GM21447 (cell line): ENCODE measurements at regions not wholly inside any gene's neighbourhood (a gene's known extent, or its start where the extent isn't known, plus 50 kb on each side); places are given as distances from the start of the nearest gene placed in this dataset.

ENCODE experiments used
- ATAC-seq: cut with Tn5 transposase; IDR thresholded peaks from one replicate; pipeline ENCODE4 v1.9.1; 2021; ENCODE audit not compliant: unreplicated experiment

DNA sequence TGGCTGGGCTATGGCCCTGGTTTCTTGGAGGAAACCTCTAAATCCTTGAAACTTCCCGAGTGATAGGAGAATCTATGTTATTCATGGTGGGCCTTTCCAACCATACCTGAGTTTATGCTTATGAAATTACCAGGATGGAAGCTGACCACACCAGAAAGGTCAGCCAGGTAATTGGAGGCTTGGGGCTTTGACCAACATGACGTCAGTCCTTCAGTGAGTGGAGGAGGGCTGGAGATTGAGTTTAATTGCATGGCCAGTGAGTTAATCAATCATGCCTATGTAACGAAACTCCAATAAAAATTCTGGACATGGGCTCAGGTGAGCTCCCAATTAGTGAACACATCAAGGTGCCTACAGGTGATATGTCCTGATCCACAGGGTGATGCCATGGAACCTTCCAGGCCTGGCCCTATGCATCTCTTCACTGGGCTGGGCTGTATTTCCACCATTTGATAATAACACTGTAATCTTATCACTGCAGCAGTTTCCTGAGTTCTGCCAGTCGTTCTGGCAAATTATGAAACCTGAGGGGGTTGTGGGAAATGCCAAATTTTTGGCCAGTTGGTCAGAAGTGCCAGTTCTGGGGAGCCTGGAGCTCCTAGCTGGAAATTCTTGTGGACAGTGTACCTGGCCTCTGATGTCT lies 106.5 kb downstream of the CDH26 start:
- no peak for ATAC-seq

DNA sequence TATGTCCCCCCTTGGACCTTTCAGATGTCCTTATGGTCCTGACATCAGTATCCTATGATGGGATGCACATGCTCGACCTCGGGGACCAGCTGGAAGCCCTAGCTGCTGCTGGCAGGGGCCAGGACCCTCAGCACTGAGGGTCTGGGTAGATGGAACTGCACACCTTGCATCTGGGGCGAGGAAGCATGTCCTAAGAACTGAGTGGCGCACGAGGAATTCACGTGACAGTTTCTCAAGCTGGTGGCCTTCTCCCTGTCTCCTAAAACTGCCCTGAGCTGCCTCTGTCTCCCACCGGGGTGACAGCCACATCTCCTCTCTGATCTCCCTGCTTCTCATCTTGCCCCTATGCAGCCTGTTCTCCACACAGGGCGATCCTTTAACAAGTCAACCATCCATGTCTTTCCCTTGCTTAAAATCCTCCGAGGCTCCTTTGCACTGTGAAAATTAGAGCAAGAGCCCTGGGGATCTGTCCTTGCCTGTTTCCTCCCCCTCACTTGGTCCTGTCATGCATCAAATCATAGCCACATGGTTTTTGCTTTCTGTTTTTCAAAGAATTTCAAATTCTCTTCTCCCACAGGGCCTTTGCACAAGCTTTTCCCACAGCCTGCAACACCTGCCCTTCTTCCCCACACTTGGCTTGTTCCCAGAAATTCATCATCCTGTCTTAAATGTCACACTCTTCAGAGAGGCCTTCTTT lies 107.7 kb downstream of the CDH26 start:
- ATAC-seq, result no peak

DNA sequence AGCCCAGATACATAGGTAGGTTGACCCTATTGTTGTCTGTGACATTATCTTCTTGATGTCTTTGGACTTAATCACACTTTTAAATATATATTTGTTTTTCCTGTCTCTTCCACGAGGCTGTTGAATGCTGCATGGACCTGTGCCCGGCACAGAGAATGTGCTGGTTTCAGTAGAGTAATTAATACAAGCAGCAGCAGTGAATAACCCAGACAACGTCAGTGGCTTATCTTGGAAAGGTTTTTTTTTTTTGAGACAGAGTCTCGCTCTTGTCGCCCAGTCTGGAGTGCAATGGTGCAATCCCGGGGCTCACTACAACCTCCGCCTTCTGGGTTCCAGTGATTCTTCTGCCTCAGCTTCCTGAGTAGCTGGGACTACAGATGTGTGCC lies 108.2 kb downstream of the CDH26 start:
- ATAC-seq, result no peak

DNA sequence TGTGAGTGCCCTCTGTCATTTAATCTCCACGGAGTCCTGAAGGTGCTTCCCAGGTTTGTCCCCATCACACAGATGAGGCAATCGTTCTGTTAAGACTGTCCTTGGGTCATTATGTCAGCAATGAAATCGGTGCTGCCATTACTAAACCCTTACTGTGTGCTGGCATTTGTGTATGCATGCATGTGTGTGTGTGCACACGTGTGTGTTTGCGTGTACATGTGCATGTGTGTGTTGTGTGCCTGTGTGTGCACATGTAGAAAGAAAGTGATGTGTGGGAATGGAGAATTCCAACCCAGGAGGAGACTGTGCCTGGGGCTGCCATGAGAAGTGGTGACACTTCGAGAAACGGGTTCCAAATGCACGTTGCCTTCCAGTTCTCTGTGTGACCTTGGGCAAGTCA lies 110.3 kb downstream of the CDH26 start:
- ATAC-seq, result no peak

DNA sequence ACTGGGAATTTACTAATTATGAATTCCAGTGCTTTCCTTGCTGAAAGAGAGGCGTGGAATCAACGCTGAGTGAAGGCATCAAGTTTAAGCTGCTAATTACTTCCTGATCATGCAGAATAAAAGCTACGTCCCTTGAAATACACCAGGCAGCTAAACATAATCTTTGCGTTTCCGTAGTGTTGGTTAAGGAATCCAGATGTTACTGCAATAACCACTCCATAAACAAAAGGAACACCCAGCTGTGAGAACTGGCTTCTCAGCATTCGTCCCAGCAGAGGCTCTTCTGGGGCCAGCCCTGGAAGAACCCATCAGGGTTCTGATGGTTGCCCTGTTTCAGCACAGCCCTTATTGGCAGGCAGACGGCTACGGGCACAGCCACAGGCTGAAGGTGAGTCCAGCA lies 111.4 kb downstream of the CDH26 start:
- ATAC-seq, result no peak

DNA sequence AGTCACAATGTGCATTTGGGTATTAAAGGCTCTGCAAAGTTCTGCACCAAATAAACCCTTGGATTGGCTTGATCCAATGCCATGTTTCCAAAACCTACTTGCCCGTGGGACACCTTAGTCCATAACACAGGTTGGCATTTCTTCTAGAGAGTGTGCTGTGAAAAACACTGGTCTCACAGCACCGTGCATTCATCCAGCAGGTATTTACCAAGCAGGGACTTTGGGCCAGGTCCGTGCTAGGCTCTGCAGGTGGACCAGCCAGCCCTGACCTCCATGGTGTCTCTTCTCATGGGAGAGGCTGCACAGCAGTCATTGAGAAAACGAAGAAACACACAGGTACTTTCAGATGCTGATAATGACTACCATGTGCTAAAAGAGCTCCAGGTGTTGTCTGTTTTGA lies 112.6 kb downstream of the CDH26 start:
- no peak for ATAC-seq

DNA sequence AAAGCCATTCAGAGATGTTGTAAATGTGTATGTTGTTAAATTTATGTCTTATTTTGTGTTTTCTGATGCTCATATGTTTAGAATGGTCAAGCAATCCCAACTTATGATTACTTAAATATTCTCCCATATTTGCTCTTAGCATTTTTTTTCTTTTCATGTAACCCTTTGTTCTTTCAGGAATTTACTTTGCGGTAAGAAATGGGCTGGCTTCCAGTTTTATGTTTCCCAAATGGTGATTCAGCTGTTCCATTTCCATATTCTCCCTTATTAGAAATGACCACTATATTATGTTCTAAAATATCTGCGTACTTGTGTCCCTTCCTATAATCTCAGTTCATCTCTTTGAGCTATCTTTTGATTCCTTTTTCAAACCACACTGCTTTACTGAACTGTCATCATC lies 113.7 kb downstream of the CDH26 start:
- ATAC-seq, result no peak

DNA sequence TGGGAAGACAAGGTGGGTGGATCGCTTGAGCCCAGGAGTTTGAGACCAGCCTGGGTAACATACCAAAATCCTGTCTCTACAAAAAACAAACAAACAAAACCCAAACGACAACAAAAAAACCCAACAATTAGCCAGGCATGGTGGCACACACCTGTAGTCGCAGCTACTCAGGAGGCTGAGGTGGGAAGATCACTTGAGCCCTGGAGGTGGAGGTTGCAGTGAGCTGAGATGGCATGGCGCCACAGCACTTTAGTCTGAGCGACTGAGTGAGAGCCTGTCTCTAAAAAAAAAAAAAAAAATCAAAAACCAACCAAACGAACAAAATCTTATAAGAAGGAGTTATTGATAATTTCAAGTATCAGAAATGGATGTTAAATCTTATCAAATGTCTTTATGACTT lies 114.9 kb downstream of the CDH26 start:
- no peak for ATAC-seq

DNA sequence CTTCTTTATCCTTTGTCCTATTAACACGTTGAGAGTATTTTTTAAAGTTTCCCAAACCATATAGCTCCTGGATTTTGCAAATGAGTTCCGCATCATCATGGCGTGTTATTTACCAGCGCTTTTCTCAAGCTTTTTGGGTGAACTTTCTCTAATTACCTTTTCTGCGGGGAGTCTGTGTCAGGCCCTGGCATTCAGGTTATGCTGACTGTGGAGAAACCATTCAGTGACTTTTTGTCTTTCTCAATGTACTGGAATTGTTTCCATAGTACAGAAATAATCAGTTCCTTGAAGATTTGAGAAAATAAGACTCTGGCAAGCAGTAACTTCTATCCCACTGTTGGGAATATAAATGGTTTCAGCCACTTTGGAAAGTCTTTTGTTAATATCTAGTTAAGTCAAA lies 115.3 kb downstream of the CDH26 start:
- ATAC-seq, result no peak

DNA sequence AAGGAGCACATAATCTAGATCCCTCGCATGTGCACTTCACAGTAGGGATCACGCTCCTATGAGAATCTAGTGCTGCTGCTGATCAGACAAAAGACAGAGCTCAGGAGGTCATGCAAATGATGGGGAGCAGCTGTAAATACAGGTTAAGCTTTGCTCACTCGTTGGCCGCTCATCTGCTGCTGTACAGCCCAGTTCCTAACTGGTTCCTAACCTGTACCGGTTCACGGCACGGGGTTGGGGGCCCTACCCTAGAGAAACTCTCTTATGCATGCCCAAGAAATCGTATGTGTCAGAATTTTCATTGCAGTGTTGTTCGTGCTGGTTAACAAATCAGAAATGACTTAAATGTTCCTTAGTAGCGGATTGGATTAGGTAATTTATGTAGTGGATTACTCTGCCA lies 116.1 kb downstream of the CDH26 start:
- no peak for ATAC-seq

DNA sequence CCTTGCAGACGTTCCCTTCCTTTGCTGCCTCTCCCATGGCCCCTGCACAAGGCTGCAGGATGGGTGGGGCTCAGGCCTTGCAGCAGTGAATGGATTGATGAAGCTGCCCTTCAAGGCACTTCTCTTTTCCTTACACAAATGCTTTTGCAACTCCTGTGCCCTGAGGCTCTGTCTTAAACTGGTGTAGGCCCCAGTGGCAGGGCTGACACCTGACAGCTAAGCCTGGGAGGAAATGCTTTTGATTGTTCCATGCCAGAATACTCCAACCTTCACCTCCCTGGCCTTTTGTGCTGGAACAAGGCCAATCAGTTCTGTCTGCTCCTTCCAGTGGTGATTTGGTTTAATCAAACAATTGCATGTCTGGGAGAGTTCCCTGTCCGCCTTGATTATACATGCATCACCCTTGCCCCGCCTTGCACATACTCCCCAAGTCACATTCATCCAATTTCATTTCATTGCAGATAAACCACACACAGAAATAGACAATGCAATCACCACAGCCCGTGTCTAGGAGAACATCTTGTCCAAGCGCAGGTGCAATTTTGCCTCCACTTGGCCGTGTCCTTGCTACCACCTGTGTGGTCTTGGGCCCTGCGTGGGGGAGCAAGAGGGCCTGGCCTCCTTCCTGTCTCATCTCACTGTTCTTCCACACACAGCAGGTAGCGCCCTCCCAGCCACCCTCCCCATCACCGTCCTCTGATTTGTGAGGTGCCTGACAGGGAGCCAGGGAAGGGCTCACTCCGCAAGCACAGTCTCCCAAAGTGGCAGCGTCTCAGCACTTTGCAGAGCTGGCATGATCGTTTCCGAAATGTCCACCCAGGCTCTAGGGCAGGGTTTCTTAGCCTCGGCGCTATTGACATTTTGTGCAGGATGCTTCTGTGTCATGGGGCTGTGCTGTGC lies 120.4 kb downstream of the CDH26 start:
- no peak for ATAC-seq

DNA sequence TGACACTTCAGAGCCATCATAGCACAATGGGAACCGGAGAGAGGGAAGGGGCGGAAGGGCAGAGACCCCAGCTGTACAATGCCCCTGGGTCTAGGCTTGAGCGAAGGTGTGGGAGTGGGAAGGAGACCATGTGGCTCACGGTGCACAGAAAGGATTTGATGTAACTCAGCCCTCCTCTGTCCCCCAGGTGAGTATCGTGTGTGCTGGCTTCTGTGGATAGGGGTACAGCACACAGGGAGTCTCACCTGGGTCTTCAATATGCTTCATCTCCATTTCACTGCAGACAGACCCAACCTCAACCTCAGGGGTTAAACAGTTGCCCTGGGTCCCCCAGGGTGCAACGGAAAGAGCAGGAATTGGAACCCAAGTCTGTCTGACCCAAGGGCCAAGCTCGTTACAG lies 122.2 kb downstream of the CDH26 start:
- ATAC-seq, result no peak

DNA sequence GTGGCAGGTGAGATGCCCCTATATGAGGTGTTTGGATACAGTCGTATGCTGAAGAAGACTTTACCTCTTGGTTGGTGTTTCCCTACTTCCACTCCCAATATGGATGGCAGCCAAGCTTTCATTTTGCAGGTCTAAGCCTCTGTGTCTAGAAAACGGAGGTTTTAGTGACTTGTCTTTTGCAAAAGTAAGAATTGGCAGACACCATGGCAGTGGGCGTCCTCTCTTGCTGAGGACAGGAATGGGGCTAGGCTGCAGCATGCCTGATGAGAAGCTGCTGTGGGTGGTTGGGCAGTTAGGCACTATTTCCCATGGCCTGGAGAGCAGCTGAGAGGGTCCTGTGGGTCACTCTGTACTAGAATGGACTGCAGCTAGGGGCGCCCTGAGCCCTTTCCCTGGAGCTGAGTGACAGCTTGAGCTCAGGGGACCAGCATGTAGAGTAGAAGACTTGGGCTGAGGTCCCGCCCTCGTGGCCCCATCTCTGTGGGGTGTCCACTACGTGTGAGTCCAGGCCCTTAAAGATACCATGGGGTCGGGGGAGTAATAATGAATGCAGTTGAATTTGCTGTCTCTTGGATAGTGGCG lies 127.4 kb downstream of the CDH26 start:
- ATAC-seq, result no peak

DNA sequence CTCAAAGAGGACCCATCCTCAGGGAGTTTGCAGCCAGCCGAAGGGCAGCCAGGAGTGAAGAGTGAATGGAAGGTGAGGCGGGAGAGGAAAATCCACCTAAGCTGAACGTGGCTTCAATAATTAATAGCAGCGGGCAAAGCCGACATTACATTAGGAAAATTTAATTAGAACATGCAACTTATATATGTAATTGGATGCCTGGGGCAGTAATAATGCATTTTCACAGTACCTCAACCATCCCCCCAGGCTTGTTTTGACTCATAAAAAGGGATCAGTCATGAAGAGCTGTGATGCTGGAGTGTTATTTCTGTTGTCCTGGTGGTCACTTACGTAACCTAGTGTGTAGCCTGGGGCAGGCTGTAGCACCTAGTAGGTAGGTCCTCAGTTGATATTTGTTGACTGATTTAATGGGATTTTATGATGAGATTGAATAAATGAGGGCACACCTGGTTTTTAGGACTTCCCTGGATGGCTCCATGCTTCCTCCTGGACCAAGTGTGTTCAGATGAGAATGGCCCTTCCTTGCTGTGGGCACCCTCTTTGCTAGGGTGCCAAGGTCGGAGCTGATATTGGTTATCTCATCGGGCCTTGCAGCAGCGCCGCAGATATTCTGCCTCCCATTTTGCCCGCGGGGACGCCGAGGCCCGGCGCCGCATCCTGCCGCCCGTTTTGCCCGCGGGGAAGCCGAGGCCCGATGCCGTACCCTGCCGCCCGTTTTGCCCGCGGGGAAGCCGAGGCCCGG lies 128.8 kb downstream of the CDH26 start:
- ATAC-seq, result no peak

DNA sequence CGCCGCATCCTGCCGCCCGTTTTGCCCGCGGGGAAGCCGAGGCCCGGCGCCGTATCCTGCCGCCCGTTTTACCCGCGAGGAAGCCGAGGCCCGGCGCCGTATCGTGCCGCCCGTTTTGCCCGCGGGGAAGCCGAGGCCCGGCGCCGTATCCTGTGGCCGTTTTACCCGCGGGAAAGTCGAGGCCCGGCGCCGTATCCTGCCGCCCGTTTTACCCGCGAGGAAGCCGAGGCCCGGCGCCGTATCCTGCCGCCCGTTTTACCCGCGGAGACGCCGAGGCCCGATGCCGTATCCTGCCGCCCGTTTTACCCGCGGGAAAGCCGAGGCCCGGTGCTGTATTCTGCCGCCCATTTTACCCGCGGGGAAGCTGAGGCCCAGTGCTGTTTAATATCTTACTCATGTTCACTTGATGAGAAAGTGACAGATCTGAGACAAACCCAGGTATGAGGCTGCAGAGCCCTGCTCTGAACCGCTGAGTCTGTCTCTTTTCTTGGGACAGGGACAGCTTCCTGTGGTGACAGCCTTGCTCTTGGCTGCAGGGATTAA lies 129.4 kb downstream of the CDH26 start:
- no peak for ATAC-seq

DNA sequence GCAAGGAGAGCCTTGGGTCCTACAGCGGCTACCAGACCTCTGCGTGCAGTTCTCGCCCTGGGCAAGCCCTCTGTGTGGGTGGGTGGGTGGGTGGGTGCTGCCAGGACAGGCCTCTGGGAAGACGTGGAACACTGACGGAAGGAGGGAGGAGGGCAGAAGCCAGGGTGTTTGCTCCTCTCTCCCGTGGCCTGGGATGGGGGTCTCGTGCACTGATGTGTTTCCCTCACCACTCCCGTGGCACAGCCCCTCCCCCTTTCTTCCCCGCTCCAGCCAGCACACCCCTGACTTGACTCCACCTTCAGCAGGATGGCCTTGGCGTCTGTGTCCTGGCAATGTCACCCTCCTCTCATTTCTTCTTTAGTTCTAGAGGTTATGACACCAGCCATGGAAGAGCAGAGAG lies 130.0 kb downstream of the CDH26 start:
- ATAC-seq, result no peak

DNA sequence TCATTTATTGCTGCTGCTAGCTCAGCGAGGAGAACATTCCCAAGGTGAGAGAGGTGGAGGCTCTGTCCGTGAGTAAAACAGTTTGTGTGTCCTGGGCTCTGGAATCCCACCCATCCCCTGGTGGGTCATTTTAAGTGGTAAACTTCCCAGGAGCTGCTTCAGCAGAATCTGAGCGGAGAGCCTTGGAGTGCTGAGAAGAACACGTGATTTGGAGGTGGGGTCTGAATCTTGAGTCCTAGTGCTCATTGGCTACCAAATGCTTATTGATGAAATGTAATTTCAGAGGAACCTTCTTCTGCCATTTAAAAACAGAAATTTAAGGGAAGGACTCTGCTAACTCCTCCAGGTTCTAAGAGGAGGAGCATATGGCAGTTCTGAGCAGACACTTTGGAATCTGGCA lies 132.4 kb downstream of the CDH26 start:
- ATAC-seq, result no peak

DNA sequence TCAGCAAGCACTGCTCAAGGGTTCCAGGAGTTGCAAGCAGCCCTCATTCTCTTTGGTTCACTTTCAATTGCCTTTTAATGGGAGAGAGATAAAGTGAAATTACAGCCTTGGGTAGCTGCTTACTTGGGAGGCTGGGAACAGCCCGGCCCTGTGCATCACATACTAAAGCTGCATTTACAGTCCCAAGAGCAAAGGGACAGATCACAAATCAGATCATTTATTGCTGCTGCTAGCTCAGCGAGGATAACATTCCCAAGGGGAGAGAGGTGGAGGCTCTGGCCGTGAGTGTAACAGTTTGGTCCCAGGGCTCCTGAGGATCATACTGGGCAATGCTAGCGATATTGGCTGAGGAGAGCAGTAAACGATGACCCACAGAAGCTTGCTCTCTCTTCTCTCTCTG lies 133.1 kb downstream of the CDH26 start:
- no peak for ATAC-seq

DNA sequence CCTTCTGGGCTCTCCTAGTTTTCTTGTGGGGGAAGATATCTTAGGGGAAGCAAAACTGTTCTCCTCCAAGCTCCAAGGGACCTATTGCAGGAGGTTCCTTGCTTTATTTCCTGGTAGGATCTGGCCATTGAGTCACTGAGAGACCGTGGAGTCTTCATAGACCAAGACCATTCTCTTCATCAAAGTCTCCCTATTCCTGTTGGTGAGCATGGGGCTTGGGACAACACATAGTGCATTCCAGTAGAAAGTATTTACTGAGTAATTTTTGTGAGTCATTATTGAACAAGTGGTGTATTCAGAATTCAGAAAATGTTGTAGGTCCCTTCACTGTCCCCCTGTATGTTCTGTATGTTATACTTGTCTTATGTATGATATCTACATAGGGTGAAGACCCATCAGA lies 133.6 kb downstream of the CDH26 start:
- ATAC-seq, result no peak

DNA sequence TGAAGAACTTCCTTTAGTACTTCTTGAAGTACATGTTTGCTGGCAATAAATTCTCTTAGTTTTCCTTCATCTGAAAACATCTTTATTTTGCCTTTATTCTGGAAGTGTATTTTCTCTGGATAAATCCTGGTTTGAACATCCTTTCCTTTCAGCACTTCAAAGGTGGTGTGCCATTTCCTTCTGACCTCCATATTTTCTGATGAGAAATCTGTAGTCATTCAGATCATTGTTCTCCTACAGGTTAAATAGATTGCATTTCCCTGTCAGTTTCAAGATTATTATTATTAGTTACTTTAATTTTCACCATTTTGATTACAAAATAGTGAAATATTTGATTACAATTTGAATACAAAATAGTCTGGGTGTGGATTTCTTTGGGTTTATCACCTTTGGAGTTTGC lies 134.5 kb downstream of the CDH26 start:
- ATAC-seq, result no peak

DNA sequence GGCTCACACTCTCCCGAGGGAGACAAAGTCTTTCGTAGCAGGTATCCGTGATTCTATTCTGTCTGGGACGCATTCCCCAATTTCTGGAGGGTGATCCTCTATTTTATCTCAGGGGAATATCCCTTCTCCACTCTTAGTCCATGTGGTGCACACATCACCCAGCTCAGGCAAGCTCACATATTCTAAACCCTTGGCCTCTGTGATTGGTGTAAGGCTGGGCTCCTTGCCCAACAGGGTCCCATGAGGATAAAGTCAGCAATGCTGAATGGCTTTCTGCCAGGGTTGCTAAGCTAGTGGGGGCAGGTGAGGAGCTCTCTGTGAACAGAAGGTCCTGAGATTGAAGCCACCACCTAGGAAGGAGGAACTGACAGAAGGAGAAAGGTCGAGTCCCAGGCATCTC lies 137.2 kb downstream of the CDH26 start:
- ATAC-seq, result no peak
